ENCODE measurements at regions not wholly inside any gene's neighbourhood (a gene's known extent, or its start where the extent isn't known, plus 50 kb on each side); places are given as distances from the start of the nearest gene placed in this dataset.
"Not testable (repeated sequence)": the region's sequence is repeated elsewhere in the genome, so short reads cannot be mapped to it uniquely, and the experiment has no call there.

DNA sequence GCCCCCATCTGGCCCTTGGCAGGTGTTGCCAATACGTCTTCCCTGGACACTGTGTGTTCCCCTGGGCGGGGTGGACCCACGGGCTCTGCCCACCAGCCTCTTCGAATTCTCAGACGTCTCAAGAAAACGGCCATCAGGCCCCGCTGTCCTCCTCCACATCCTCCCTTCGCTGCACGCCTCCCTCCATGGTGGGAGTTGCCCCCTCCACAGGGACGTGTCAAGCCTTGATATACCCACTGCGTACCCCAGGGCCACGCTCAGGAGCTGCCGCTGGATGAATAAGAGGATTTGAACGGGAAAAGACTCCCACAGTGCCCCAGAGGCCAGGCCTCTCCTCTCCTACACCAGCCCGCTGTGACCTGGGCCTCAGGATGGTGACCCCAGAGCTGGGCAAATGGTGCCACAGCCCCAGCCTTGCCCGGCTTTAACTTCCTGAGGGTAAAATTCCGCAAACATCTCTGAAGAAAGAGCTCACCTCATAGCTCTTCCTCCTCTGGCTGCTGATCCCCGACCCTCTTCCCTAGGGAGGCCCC lies 399.3 kb upstream of the MYT1L start:
- DNase-seq: no peak

DNA sequence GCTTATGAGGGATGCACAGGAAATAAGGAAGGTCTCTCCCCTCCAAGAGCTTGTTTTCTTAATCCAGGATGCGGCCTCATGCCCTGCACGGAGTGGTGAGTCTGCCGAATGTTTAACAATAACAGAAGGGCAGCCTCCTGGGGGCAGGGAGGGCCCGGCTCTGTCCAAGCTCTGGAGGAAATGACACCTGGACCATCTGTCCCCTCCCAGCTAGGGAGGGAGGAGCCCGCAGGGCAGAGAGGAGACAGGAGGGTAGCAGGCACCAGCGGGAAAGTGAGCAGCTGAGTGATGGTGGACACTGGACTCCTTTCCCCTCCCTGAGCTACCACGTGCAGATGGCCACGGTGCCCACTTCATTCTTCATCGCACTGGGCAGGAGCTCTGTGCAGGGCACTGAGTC lies 398.2 kb upstream of the MYT1L start:
- DNase-seq: no peak

DNA sequence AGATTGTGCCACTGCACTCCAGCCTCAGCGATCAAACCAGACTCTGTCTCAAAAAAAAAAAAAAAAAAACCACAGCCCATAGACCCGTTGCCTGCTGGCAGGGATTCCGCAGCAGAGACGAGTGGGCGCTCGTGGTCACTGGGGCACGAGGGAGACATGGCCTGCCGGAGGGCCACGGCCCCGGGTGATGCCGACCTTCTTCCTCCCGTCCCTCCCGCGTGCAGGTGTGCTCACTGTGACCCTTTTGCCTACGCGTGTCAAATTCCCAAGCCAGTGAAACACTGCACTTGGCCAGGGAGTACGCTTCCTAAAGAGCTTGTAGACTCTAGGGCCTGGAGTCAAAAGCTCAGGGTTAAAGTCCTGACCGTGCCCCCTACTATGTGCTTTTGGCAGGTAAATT lies 397.6 kb upstream of the MYT1L start:
- DNase-seq: no peak

DNA sequence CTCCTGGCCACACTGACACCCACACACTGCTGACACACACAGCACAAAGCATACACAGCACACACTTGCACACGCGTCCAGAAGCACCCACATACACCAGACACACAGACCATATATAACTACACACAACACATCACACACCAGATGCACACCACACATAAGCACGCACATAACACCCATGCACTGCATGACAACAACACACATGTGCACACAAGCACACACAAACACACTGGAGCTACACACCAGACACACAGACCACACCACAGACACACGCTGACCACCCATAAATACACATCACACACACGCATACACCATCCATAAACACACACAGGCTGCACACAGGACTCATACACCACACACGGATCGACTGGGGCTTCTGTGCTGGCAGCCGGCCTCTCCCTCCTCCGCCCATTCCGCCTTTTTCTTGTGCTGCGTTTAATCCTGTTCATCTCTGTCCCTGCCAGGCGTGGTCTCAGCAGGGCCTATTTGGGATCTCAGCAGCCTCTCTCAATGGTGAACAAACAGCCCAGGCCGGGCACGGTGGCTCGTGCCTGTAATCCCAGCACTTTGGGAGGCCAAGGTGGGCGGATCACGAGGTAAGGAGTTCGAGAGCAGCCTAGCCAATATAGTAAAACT lies 396.9 kb upstream of the MYT1L start:
- DNase-seq: no peak

DNA sequence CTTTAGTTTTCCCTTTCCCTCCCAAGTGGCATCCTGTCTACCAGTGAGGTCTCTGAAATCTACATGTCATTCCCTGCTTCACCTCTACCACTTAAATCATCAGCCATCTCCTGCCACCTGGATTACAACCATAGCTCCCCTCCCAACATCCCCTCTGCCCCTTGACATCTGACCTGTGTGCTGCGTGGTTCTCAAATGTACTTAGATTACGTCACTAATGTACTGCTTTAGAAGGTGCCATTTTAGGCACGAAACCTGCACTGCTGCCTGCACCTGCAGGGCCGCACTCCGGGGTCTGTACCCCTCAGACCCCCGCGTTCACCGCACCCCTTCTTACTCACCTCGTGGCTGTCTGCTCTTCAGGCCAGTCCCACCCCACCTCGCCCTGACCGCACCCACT lies 395.1 kb upstream of the MYT1L start:
- no peak for DNase-seq

DNA sequence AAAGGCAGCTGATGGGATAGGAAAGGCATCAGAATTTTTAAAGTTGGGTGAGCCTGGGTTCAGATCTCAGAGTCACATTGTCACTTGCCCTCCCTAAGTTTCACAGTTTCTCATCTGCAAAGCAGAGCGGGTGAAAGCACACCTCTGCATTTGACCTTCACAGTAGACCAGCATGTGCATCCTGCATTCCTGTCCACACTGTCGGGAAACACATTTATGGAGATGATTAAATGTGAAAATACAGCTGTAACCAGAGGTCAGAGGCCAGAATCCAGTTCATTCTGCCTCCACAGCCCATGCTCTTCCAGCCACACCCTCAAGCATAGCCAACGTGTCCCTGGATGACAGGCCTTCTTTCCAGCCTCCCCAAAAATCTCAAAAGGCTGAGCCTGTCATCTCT lies 392.0 kb upstream of the MYT1L start:
- DNase-seq: no peak

DNA sequence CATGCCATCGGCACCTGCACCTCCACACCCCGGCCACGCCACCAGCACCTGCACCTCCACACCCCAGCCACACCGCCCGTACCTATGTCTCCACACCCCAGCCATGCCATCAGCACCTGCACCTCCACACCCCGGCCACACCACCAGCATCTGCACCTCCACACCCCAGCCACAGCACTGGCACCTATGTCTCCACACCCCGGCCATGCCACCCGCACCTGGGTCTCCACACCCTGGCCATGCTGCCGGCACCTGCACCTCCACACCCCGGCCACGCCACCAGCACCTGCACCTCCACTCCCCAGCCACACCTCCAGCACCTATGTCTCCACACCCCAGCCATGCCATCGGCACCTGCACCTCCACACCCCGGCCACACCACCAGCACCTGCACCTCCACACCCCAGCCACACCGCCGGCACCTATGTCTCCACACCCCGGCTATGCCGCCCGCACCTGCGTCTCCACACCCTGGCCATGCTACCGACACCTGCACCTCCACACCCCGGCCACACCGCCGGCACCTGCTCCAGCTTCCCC lies 390.3 kb upstream of the MYT1L start:
- no peak for DNase-seq

DNA sequence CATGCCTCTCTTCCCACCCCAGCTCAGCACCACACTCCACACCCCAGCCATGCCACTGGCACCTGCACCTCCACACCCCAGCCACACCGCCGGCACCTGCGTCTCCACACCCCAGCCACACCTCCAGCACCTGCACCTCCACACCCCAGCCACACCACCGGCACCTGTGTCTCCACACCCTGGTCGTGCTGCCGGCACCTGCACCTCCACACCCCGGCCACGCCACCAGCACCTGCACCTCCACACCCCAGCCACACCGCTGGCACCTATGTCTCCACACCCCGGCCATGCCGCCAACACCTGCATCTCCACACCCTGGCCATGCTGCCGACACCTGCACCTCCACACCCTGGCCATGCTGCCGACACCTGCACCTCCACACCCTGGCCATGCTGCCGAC lies 389.7 kb upstream of the MYT1L start:
- DNase-seq: not testable (repeated sequence)

DNA sequence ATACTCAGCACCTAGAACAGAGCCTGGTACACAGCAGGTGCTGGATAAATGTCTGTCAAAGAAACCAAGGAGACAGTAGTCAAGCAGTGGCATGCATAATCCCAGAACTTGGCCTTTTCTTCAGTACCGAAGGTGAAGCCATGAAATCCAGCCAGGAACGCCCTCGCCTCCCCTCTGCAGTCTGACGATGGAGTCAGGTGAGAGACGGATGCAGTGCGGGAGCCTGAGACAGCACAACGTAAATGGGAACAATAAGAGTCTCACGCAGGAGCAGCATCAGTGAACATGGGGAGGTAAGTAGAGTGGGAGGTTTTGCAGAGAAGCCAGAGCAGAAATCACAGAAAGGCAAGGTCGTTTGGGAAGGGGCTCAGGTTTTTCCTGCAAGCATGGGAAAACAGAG lies 389.3 kb upstream of the MYT1L start:
- DNase-seq: no peak

DNA sequence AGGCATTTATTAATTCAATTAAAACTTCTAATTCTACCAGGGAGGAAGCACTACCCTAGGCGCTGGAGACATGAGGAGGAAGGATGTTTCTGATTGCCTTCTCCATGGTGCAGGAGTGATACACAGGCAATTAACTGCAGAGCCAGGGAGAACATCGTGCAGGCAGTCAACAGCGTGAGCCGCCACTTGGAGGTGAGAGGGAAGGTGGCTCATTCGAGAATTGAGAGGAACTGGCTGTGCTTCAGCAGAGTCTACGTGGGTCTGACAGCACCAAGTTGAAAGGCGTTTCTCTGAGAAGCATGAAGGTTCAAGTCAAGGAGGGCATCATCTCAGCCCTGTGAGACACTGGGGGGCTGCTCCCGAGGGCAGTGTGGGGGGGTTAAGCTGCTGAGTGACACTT lies 388.7 kb upstream of the MYT1L start:
- DNase-seq: no peak

DNA sequence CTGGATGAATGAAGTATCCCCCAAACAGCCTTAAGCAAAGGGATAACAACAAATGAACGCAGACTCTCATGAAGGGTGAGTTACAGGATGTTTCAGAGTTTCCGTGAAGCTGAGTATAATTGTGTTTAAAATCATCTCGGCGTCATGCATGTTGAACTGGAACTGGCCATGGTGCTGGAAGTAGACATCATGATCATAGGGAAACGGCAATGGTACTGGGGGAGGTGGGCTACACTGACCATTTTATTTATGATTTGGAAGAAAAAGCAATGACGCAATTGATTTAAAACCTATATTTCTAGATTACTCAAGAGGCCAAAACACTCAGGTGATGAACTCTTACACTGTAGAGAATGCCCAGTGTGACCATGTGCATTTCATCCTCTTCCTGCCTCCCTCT lies 387.9 kb upstream of the MYT1L start:
- DNase-seq: no peak

DNA sequence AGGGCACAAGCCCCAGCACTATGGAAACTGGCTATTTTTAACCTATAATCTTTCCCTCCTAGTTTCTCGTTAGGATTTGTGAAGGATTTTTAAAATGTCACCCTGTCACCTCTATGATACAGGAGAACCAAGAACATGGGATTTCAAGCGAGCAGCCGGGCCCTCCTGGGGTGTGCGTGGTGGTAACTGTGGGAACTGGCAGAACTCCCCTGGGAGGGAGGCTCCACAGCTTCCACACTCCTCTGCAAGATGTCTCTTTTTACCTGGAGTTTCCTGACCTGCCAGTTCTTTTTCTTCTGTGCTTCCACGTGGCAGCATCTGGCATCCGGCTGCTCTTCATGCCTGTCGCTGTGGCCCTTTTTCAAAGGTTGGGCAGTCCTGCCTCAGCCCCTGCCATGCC lies 386.3 kb upstream of the MYT1L start:
- DNase-seq: no peak

DNA sequence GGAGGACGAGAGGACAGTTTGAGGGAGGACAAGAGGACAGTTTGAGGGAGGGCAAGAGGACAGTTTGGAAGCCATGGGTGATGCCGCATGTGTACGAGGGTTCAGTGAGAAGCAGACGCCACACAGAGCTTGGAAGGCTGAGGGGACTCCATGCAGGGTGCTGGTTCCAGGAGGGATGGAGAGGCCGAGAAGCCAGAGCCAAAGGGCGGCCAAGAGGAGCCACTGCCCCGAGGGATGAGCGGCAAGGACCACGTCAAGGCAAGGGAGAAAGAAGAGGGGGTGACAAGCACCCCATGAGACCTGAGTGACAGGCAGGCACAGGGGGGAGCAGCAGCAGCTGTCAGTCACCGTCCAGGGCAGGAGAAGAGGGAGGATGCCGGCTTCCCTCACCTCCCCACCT lies 385.7 kb upstream of the MYT1L start:
- DNase-seq: no peak

DNA sequence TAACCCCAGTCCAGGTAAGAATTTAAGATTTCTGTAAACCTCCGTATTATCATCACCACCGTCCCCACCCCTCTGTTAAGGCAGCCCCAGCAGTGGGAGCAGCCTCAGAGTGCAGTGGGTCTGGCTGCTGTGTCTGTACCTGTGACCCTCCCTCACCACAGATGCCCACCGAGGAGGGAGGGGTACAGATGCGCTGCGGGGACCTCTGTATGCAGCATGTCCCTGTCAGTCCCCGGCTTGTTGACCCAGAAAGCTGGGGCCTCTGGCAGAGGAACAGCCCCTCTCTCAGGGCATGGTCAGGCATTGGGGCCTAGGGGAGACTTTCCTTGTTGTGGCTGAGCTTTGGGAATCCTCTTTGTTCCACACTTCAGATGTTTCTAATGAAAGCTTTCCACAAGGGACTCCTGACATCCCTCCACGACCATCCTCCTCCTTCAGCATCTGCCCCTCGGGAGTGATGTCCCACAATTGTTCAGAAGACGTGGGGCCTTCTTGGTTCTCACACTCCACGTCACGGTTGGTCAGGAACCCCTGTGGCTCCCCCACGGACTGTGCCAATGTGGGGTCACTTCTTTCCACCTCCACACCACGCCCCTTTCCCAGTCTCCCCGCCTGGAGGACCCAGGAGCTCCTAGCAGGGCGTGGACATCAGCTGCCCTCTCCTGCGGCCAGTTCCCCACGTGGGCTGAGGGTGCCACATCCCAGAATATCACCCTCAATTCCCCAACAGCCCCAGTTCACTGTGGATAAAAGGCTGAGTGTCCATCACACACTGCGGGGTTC lies 384.2 kb upstream of the MYT1L start:
- no peak for DNase-seq

DNA sequence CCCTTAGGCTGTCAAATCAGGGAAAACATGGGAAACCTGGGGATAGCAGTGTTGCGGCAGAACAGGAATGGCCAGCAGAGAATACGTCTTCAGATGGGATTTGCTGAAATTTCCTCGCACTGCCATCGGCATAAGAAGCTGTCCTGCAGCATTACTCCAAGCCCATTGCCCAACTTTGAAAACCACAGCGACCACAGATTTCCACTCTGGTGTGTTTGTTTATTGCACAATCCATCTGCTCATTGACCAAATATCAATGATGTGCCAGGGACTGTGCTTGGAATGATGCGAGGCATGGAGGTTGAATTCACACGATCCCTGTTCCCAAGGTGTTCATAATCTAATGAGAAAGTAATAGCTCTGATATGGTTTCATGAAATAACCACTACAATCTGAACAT lies 383.3 kb upstream of the MYT1L start:
- DNase-seq: no peak

DNA sequence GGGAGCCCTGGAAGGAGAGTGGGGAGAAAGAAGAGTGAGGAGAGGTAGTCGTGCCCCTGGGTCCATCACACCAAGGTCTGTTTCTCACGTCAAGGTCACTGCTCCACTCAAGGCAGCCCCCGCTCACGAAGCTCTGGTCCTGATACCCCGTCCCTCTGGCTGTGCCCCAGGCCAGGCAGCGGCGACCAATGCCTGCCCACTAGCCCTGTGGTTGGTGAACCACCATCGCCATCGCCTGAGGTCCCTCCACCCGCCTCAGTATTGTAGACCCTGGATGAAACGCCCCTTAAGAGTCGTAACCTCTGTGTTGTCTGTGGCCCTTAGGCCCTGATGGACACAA lies 378.3 kb upstream of the MYT1L start:
- DNase-seq: no peak

DNA sequence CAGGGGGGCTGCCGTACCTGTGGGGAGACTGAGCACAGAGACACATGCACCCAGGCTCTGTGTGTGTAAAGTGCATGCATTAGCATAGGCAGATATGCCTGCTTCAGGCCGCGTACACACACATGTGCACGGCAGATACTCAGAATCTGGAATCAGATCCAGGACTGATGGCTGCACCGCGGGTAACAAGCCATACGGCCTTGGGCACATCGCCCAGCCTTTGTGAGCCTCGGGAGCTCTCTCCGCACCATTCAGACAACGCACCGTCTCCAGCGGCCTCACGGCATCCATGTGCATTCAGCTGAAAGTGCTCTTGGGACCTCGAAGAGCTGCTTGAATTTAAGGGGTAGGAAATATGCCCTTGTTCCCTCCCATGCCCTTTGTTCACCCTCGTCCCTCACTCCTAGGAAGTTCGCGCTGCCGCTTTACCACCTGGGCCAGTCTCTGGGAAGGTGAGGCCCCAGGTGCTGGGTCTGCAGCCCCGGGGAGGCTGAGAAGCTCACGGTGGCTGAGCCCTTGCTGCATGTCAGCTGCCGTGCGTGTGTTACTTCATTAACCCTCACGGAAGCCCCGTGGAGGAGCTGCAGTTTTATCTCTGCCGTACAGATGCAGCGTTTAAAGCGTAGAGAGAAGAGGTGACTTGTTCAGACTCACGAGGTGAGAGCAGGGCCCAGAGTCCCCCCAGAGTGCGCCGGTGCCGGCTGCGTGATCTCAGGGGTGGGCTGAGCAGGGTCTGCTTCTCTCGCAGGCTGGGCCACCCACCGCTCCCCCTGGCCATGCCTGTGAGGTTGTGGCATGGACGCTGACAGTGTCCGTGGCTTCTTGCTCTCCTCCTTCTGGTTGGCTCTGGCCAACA lies 377.7 kb upstream of the MYT1L start:
- no peak for DNase-seq

DNA sequence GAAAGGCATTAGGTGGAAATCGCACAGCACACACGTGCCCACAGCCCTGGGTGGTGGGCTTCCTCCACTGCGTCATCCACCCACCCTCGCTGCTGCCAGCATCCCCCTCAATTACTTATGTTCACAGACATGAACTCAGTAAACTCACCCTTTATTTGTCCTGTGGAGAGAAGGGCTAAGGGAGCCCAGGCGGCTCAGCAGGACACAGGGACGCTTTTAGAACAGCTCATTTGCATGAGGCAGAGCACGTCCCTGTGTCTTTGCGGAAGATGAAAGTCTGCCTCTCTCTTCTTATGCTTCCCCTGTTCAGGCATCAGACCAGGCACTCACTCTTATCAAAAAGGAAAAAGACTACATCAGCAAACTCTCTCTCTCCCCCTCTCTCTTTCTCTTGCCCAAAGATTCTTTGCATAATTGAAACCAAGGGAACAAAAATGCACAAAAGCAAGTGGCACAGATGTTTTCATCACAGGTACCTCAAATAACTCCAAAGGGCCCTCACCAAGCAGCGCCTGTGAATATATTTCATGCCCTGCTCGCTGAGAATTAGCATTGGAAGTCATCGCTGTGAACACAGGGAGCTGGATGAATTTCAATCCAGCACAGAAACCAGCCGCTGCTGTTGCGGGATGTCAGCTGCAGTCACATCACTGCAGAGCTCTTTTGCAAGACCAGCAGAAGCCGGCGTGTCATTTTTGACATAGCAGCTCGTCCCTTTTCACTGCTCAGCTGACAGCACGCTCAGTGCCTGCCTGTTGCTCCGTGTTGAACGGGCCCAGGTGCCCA lies 376.3 kb upstream of the MYT1L start:
- no peak for DNase-seq

DNA sequence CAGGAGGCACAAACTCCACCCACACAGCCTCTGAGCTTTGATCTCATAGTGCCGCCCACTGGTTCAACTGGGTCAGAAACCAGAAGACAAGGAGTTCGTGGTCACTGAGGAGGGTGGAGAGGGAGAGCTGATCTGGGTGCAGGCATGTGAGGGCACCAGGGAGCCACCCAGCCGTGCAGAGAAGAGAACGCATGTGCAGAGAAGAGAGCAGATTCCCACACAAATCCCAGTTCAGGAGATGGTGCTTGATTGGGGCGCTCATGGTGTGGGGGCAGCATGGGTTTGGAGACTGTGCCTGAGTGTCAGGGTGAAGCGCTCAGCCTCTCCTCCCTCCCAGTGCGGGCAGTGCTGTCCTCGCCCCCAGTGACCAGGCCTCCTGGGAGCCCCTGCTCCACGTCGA lies 375.2 kb upstream of the MYT1L start:
- no peak for DNase-seq

DNA sequence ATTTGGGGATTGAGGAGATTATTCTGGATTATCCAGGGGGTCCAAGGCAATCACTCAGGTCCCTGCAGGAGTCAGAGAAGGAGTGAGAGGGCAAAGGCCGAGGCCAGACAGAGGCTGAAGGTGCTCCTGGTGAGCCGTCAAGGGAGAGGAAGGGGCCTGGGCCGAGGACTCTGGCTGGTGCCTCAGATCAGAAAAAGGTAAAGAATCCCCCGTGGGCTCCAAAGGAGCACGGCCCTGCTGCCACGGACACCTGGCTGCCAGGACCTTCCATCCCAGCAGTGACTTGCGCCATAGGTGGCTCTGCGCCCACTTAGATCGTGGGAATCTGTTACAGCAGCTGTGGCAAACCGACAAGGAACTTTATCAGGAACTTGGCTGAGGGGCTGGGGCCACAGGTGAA lies 374.8 kb upstream of the MYT1L start:
- DNase-seq: no peak

DNA sequence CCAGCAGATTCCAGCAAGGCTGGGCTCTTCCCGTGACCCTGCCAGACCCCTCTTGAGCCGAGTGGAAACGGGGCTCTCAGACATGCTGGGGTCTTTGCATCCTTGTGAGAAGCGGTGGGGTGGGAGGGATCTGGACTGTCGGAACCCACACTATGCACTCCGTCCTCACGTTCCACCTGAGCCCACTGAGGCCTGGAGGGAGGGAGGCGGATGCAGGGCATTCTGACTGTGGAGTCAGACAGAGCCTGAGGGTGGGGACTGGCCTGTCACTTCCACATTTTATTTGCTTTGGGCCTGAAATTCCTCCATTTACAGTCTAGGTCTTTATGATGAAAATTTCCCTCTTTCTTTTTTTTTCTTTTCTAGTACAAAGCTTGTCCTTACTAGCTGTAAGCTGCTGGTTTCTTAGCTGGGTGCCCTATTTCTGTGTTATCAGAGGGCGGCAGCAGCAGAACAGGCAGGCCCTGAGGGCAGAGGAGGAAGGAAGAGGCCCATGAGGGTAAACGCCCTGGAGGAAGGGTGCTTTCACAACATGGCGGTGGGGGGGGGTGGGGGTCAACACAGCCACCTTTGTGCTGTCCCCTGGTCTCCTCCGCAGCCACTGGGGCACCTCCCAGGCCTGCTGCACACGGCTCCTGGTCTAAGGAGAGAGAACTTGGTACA lies 373.5 kb upstream of the MYT1L start:
- no peak for DNase-seq

DNA sequence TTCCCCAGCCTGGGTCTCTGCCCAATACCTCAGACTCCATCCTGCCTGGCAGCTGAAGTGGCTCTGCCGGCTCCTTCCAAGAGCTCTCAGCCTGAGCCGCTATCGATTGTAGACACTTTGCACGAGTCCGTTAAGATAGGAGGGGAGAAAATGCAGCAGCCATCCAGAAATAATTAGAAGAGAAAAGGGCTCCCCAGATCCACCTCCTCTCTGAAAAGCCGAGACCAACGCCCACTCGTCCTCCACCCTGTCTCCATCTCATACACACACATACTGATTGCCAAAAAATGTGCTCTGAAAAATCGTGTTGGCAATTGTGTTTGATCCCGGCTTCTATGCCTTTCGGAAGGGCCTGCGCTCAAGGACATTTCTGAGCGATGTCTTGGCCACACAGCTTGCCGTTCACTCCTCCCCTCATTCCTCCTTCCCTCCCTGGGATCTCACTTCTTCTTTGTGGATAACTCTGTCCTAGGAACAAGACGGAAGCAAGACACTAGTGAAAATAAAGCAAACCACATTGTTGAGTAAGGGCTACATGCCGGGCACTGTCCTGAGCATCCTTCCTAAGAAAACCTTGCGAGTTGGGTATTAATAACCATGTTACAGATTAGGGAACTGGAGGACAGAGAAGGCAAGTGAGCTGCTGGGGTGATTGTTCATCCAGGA lies 372.8 kb upstream of the MYT1L start:
- DNase-seq: no peak

Data from fibroblast of skin of right biceps (primary cell).